ENCODE measurements at regions not wholly inside any gene's neighbourhood (a gene's known extent, or its start where the extent isn't known, plus 50 kb on each side); places are given as distances from the start of the nearest gene placed in this dataset.

GRCh38 chr4:188220006-188220405 lies 80.8 kb downstream of the TRIML1 start:
- no peak for TF ChIP-seq GATA2 (IDR thresholded peaks at IDR 0.05; ENCODE audit: low read depth, low read length)
- TF ChIP-seq GATA3 (IDR thresholded peaks at IDR 0.05; ENCODE audit: low read depth, low read length) = no peak

Data from SH-SY5Y (cell line).